Fibroblast of villous mesenchyme (primary cell): ENCODE measurements at regions not wholly inside any gene's neighbourhood (a gene's known extent, or its start where the extent isn't known, plus 50 kb on each side); places are given as distances from the start of the nearest gene placed in this dataset.

ENCODE experiments used
- DNase-seq: peaks from one replicate; pipeline ENCODE4 v3.0.0-alpha.2; 2010; ENCODE audit warnings: low read depth
- H3K4me3 ChIP-seq: 2 replicates; pipeline ENCODE4 v1.5.1; 2011; ENCODE audit warnings: low read depth, mild to moderate bottlenecking, low read length
- CTCF ChIP-seq: IDR thresholded peaks from 2 replicates; pipeline ENCODE4 v1.5.1; 2012; ENCODE audit warnings: low read depth, mild to moderate bottlenecking, low read length; ENCODE audit not compliant: insufficient read depth

- no peak overlapping the region for H3K4me3 ChIP-seq
- no peak for TF ChIP-seq CTCF
- DNase-seq = no peak
These were observed 121.9 kb upstream of the TSC22D1 start for GRCh38 chr13:44698066-44698465.

- no peak for TF ChIP-seq CTCF
- no peak overlapping the region for H3K4me3 ChIP-seq
- DNase-seq = no peak
These were observed 120.9 kb upstream of the TSC22D1 start for GRCh38 chr13:44697058-44697457.

- TF ChIP-seq CTCF = no peak
- H3K4me3 ChIP-seq = no peak overlapping the region
- no peak for DNase-seq
These were observed 119.4 kb upstream of the TSC22D1 start for GRCh38 chr13:44695520-44695919.

DNA sequence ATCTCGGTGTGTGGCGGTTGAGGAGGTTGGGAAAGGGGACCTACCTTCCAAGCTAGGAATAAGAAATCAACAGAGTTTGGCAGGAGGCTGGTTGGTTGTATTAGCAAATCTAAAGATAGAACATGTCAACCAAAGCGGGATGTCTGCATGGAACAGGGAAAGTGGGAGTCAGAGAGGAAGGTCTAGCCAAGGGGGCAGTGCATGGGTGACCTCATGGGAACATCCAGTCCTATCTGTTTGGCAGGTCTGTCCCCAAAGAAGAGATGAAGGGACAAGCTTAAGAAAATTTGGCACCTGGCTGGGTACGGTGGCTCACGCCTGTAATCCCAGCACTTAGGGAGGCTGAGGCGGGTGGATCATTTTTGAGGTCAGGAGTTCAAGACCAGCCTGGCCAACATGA, 118.7 kb upstream of the TSC22D1 start:
- H3K4me3 ChIP-seq = no peak overlapping the region
- TF ChIP-seq CTCF = no peak
- no peak for DNase-seq

GRCh38 chr13:44694291-44694690, 118.2 kb upstream of the TSC22D1 start:
- no peak for DNase-seq
- no peak for TF ChIP-seq CTCF
- H3K4me3 ChIP-seq = no peak overlapping the region

- DNase-seq = no peak
- no peak for TF ChIP-seq CTCF
- no peak overlapping the region for H3K4me3 ChIP-seq
These were observed 117.1 kb upstream of the TSC22D1 start for GRCh38 chr13:44693156-44693764.

GRCh38 chr13:44692173-44692713, 116.1 kb upstream of the TSC22D1 start:
- no peak overlapping the region for H3K4me3 ChIP-seq
- DNase-seq = no peak
- no peak for TF ChIP-seq CTCF
